ENCODE measurements at regions not wholly inside any gene's neighbourhood (a gene's known extent, or its start where the extent isn't known, plus 50 kb on each side); places are given as distances from the start of the nearest gene placed in this dataset.

GRCh38 chr6:1065986-1066385 is 245.9 kb upstream of the FOXQ1 start:
- H3K27ac Mint-ChIP-seq: no peak overlapping the region
- no peak overlapping the region for H3K4me3 Mint-ChIP-seq
- DNase-seq (ENCODE audit: low spot score) (no peak), ATAC-seq (no peak)
- TF ChIP-seq E2F5 (CRISPR knock-in tag; IDR thresholded peaks at IDR 0.05) (no peak), USF2 (CRISPR knock-in tag; IDR thresholded peaks at IDR 0.05) (no peak), NFATC4 (CRISPR knock-in tag; IDR thresholded peaks at IDR 0.05) (no peak), EMX1 (CRISPR knock-in tag; IDR thresholded peaks at IDR 0.05) (no peak), MYBL2 (CRISPR knock-in tag; IDR thresholded peaks at IDR 0.05) (no peak), AR (CRISPR knock-in tag; IDR thresholded peaks at IDR 0.05) (no peak), CREB1 (CRISPR knock-in tag; IDR thresholded peaks at IDR 0.05) (no peak), SMAD3 (CRISPR knock-in tag; IDR thresholded peaks at IDR 0.05; ENCODE audit: borderline replicate concordance) (no peak), CTCF (IDR thresholded peaks at IDR 0.05) (no peak), FOXK1 (CRISPR knock-in tag; IDR thresholded peaks at IDR 0.05) (no peak), ATF2 (CRISPR knock-in tag; IDR thresholded peaks at IDR 0.05; ENCODE audit: borderline replicate concordance, low read depth) (no peak), RELA (CRISPR knock-in tag; IDR thresholded peaks at IDR 0.05; ENCODE audit: borderline replicate concordance) (no peak), MLX (CRISPR knock-in tag; IDR thresholded peaks at IDR 0.05) (no peak), GTF2I (CRISPR knock-in tag; conservative IDR thresholded peaks at IDR 0.05) (no peak), NR2C2 (CRISPR knock-in tag; IDR thresholded peaks at IDR 0.05) (no peak), ZSCAN18 (CRISPR knock-in tag; IDR thresholded peaks at IDR 0.05) (no peak), ARID4B (CRISPR knock-in tag; IDR thresholded peaks at IDR 0.05; ENCODE audit: borderline replicate concordance) (no peak), STAT6 (CRISPR knock-in tag; conservative IDR thresholded peaks at IDR 0.05; ENCODE audit: low read depth) (no peak)
- no peaks in the 10 kb centered on the region for H3K27me3 Mint-ChIP-seq (ENCODE audit: low read depth)
- POLR2A ChIA-PET: no interaction called here
- H3K36me3 Mint-ChIP-seq: no peaks in the 10 kb centered on the region
- H3K9me3 Mint-ChIP-seq: peaks cover 5% of the 10 kb centered on the region; the same call in 1 of the 2 replicates
- CTCF ChIA-PET: no interaction called here
- 0 out of 2 replicates have a peak, but pooled peaks cover 5% of the 10 kb centered on the region for H3K4me1 Mint-ChIP-seq
